Uterus (tissue), 2 donors: ENCODE measurements at regions not wholly inside any gene's neighbourhood (a gene's known extent, or its start where the extent isn't known, plus 50 kb on each side); places are given as distances from the start of the nearest gene placed in this dataset.

ENCODE experiments used
- POLR2A ChIP-seq, 2 donors: fragments of 450-650 bp; IDR thresholded peaks; one replicate each; pipeline ENCODE4 v1.6.1; 2016; ENCODE audit warnings: antibody characterized with exemption in 2 of 2, mild to moderate bottlenecking in 1 of 2, moderate library complexity in 1 of 2
- TF ChIP-seq, protein P1 (sequence below), 4 experiments: fragments of 200-600 bp in 2 of 4; fragments of 450-650 bp in 2 of 4; sonication (generic) in 2 of 4; IDR thresholded peaks; one replicate each; pipeline ENCODE4 v1.5.1; 2016 to 2019; ENCODE audit warnings: antibody characterized with exemption in 4 of 4, mild to moderate bottlenecking in 2 of 4, moderate library complexity in 1 of 4

DNA sequence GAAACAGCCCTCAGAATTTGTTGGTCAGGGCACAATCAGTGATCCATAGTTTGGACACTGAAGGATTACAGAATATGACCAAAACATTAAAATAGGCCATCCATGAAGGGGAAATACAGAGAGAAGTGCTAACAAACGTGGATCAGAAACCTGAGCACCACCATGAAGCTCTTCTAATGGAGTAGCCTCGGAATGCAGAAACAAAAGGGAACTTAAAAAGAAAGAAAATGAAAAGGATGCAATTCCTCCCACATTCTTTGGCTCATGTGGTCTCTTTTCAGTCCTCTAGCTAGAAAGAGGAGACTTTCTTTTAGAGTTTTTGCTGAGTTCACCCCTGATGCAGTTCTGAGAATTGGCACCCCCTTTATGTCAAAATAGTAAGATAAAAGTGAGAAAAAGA is 989.8 kb upstream of the B3GALT2 start:
- no peak for TF ChIP-seq POLR2A (IDR thresholded peaks at IDR 0.05)
- TF ChIP-seq, protein P1, sequence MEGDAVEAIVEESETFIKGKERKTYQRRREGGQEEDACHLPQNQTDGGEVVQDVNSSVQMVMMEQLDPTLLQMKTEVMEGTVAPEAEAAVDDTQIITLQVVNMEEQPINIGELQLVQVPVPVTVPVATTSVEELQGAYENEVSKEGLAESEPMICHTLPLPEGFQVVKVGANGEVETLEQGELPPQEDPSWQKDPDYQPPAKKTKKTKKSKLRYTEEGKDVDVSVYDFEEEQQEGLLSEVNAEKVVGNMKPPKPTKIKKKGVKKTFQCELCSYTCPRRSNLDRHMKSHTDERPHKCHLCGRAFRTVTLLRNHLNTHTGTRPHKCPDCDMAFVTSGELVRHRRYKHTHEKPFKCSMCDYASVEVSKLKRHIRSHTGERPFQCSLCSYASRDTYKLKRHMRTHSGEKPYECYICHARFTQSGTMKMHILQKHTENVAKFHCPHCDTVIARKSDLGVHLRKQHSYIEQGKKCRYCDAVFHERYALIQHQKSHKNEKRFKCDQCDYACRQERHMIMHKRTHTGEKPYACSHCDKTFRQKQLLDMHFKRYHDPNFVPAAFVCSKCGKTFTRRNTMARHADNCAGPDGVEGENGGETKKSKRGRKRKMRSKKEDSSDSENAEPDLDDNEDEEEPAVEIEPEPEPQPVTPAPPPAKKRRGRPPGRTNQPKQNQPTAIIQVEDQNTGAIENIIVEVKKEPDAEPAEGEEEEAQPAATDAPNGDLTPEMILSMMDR (IDR thresholded peaks at IDR 0.05): no peak
